ENCODE measurements at regions not wholly inside any gene's neighbourhood (a gene's known extent, or its start where the extent isn't known, plus 50 kb on each side); places are given as distances from the start of the nearest gene placed in this dataset.
"Not testable (repeated sequence)": the region's sequence is repeated elsewhere in the genome, so short reads cannot be mapped to it uniquely, and the experiment has no call there.

DNA sequence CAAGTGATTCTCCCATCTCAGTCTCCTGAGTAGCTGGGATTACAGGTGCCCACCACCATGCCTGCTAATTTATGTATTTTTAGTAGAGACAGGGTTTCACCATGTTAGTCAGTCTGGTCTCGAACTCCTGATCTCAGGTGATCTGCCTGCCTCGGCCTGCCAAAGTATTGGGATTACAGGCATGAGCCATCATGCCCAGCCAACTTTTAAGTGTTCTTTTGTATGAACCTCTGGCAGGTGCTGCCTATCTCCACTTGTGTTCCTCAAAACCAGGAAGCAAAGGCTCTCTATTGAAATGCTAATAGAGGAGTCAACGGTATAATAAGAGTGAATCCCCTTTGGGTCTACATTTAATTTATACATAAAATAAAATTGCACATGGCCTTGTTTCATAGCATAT lies 1212.0 kb downstream of the VRK1 start:
- TF ChIP-seq ZNF121 (CRISPR knock-in tag; IDR thresholded peaks at IDR 0.05) = peak; percentile 90
- DNase-seq (ENCODE audit: low spot score); H3K27ac Mint-ChIP-seq; H3K4me3 Mint-ChIP-seq; H3K27me3 Mint-ChIP-seq (ENCODE audit: low read depth); H3K4me1 Mint-ChIP-seq; H3K9me3 Mint-ChIP-seq; H3K36me3 Mint-ChIP-seq; ATAC-seq; POLR2A ChIA-PET: not testable (repeated sequence)
- CTCF ChIA-PET = interaction anchor here (0.6 kb wide), 1 partner anchor 711 kb away, joined by 5 read pairs; no protein-coding TSS in a partner anchor

DNA sequence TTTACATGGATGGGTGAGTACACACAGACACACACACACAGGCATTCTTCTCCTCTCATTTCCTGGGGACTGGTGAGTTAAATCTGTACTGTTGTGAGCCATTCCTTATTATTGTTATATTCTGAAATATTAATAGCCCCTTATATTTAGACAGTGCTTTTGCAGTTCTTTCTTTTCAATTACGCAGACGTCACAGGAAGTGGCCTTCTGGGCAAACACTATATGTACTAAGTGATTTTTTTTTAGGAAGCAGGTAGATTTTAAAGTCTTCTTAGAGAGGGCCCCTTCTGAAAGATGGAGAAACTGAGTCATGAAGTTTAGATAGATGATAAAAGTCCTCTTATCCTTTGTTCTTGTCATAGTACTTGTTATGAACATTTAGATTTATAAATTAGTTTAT lies 1213.6 kb downstream of the VRK1 start:
- peaks cover 10% of the 10 kb centered on the region for H3K4me1 Mint-ChIP-seq
- no peak overlapping the region for H3K4me3 Mint-ChIP-seq
- TF ChIP-seq, protein P1, sequence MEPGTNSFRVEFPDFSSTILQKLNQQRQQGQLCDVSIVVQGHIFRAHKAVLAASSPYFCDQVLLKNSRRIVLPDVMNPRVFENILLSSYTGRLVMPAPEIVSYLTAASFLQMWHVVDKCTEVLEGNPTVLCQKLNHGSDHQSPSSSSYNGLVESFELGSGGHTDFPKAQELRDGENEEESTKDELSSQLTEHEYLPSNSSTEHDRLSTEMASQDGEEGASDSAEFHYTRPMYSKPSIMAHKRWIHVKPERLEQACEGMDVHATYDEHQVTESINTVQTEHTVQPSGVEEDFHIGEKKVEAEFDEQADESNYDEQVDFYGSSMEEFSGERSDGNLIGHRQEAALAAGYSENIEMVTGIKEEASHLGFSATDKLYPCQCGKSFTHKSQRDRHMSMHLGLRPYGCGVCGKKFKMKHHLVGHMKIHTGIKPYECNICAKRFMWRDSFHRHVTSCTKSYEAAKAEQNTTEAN (CRISPR knock-in tag; IDR thresholded peaks at IDR 0.05) = no peak
- TF ChIP-seq, protein P2, sequence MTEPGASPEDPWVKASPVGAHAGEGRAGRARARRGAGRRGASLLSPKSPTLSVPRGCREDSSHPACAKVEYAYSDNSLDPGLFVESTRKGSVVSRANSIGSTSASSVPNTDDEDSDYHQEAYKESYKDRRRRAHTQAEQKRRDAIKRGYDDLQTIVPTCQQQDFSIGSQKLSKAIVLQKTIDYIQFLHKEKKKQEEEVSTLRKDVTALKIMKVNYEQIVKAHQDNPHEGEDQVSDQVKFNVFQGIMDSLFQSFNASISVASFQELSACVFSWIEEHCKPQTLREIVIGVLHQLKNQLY (CRISPR knock-in tag; IDR thresholded peaks at IDR 0.05) = no peak
- TF ChIP-seq ZNF671 (CRISPR knock-in tag; IDR thresholded peaks at IDR 0.05) (no peak), NFYB (CRISPR knock-in tag; conservative IDR thresholded peaks at IDR 0.05; ENCODE audit: low read depth) (no peak), PREB (CRISPR knock-in tag; IDR thresholded peaks at IDR 0.05; ENCODE audit: borderline replicate concordance) (no peak), PRDM15 (CRISPR knock-in tag; IDR thresholded peaks at IDR 0.05) (no peak), E2F1 (CRISPR knock-in tag; IDR thresholded peaks at IDR 0.05) (no peak), JUN (CRISPR knock-in tag; IDR thresholded peaks at IDR 0.05) (no peak), ZNF219 (CRISPR knock-in tag; IDR thresholded peaks at IDR 0.05; ENCODE audit: borderline replicate concordance) (no peak), JAZF1 (CRISPR knock-in tag; IDR thresholded peaks at IDR 0.05) (no peak), MYBL2 (CRISPR knock-in tag; IDR thresholded peaks at IDR 0.05) (no peak), NR3C1 (CRISPR knock-in tag; conservative IDR thresholded peaks at IDR 0.05; ENCODE audit: low read depth) (no peak), ZNF121 (CRISPR knock-in tag; IDR thresholded peaks at IDR 0.05) (no peak)
- TF ChIP-seq, protein P3, sequence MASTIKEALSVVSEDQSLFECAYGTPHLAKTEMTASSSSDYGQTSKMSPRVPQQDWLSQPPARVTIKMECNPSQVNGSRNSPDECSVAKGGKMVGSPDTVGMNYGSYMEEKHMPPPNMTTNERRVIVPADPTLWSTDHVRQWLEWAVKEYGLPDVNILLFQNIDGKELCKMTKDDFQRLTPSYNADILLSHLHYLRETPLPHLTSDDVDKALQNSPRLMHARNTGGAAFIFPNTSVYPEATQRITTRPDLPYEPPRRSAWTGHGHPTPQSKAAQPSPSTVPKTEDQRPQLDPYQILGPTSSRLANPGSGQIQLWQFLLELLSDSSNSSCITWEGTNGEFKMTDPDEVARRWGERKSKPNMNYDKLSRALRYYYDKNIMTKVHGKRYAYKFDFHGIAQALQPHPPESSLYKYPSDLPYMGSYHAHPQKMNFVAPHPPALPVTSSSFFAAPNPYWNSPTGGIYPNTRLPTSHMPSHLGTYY (CRISPR knock-in tag; IDR thresholded peaks at IDR 0.05) = no peak
- TF ChIP-seq, protein P4, sequence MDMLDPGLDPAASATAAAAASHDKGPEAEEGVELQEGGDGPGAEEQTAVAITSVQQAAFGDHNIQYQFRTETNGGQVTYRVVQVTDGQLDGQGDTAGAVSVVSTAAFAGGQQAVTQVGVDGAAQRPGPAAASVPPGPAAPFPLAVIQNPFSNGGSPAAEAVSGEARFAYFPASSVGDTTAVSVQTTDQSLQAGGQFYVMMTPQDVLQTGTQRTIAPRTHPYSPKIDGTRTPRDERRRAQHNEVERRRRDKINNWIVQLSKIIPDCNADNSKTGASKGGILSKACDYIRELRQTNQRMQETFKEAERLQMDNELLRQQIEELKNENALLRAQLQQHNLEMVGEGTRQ (CRISPR knock-in tag; IDR thresholded peaks at IDR 0.05) = no peak
- TF ChIP-seq, protein P5, sequence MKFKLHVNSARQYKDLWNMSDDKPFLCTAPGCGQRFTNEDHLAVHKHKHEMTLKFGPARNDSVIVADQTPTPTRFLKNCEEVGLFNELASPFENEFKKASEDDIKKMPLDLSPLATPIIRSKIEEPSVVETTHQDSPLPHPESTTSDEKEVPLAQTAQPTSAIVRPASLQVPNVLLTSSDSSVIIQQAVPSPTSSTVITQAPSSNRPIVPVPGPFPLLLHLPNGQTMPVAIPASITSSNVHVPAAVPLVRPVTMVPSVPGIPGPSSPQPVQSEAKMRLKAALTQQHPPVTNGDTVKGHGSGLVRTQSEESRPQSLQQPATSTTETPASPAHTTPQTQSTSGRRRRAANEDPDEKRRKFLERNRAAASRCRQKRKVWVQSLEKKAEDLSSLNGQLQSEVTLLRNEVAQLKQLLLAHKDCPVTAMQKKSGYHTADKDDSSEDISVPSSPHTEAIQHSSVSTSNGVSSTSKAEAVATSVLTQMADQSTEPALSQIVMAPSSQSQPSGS (CRISPR knock-in tag; IDR thresholded peaks at IDR 0.05; ENCODE audit: borderline replicate concordance, low read depth) = no peak
- TF ChIP-seq, protein P6, sequence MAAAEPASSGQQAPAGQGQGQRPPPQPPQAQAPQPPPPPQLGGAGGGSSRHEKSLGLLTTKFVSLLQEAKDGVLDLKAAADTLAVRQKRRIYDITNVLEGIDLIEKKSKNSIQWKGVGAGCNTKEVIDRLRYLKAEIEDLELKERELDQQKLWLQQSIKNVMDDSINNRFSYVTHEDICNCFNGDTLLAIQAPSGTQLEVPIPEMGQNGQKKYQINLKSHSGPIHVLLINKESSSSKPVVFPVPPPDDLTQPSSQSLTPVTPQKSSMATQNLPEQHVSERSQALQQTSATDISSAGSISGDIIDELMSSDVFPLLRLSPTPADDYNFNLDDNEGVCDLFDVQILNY (CRISPR knock-in tag; IDR thresholded peaks at IDR 0.05) = no peak
- TF ChIP-seq, protein P7, sequence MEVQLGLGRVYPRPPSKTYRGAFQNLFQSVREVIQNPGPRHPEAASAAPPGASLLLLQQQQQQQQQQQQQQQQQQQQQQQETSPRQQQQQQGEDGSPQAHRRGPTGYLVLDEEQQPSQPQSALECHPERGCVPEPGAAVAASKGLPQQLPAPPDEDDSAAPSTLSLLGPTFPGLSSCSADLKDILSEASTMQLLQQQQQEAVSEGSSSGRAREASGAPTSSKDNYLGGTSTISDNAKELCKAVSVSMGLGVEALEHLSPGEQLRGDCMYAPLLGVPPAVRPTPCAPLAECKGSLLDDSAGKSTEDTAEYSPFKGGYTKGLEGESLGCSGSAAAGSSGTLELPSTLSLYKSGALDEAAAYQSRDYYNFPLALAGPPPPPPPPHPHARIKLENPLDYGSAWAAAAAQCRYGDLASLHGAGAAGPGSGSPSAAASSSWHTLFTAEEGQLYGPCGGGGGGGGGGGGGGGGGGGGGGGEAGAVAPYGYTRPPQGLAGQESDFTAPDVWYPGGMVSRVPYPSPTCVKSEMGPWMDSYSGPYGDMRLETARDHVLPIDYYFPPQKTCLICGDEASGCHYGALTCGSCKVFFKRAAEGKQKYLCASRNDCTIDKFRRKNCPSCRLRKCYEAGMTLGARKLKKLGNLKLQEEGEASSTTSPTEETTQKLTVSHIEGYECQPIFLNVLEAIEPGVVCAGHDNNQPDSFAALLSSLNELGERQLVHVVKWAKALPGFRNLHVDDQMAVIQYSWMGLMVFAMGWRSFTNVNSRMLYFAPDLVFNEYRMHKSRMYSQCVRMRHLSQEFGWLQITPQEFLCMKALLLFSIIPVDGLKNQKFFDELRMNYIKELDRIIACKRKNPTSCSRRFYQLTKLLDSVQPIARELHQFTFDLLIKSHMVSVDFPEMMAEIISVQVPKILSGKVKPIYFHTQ (CRISPR knock-in tag; IDR thresholded peaks at IDR 0.05) = no peak
- ATAC-seq (no peak), DNase-seq (ENCODE audit: low spot score) (no peak)
- H3K27ac Mint-ChIP-seq = no peak overlapping the region
- ChIA-PET CTCF (no interaction called here), POLR2A (no interaction called here)
- no peaks in the 10 kb centered on the region for H3K27me3 Mint-ChIP-seq (ENCODE audit: low read depth)
- no peaks in the 10 kb centered on the region for H3K36me3 Mint-ChIP-seq
- no peaks in the 10 kb centered on the region for H3K9me3 Mint-ChIP-seq

Data from WTC11 (cell line).